ENCODE measurements at regions not wholly inside any gene's neighbourhood (a gene's known extent, or its start where the extent isn't known, plus 50 kb on each side); places are given as distances from the start of the nearest gene placed in this dataset.
"Not testable (repeated sequence)": the region's sequence is repeated elsewhere in the genome, so short reads cannot be mapped to it uniquely, and the experiment has no call there.

GRCh38 chr20:24418731-24419130 lies 50.7 kb upstream of the SYNDIG1 start:
- intact Hi-C loops (cut with DNase I), result no loop called here
- H3K9me3 ChIP-seq, result peaks cover 0 to 22% (median 14%) of the 10 kb centered on the region in 4 donors
- WGBS, result 24% methylated on average over 2 of the region's 2 CpGs
- no peak overlapping the region for H3K27ac ChIP-seq (replicated peaks in 1 of 4)
- no peak for DNase-seq (ENCODE audit: extremely low spot score)
- H3K27me3 ChIP-seq, result peaks cover 0 to 10% (median 0%) of the 10 kb centered on the region in 4 donors
- TF ChIP-seq POLR2A (IDR thresholded peaks at IDR 0.05; ENCODE audit: low read depth) (no peak), POLR2AphosphoS5 (IDR thresholded peaks at IDR 0.05) (no peak)
- no peaks in the 10 kb centered on the region for H3K4me1 ChIP-seq
- H3K36me3 ChIP-seq, result no peaks in the 10 kb centered on the region
- no peak overlapping the region for H3K4me3 ChIP-seq

- TF ChIP-seq EP300 (IDR thresholded peaks at IDR 0.05), result no peak
- no peak for TF ChIP-seq POLR2AphosphoS5 (IDR thresholded peaks at IDR 0.05)
- TF ChIP-seq, protein P1, sequence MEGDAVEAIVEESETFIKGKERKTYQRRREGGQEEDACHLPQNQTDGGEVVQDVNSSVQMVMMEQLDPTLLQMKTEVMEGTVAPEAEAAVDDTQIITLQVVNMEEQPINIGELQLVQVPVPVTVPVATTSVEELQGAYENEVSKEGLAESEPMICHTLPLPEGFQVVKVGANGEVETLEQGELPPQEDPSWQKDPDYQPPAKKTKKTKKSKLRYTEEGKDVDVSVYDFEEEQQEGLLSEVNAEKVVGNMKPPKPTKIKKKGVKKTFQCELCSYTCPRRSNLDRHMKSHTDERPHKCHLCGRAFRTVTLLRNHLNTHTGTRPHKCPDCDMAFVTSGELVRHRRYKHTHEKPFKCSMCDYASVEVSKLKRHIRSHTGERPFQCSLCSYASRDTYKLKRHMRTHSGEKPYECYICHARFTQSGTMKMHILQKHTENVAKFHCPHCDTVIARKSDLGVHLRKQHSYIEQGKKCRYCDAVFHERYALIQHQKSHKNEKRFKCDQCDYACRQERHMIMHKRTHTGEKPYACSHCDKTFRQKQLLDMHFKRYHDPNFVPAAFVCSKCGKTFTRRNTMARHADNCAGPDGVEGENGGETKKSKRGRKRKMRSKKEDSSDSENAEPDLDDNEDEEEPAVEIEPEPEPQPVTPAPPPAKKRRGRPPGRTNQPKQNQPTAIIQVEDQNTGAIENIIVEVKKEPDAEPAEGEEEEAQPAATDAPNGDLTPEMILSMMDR (IDR thresholded peaks at IDR 0.05), result no peak
- no peak for TF ChIP-seq POLR2A (IDR thresholded peaks at IDR 0.05; ENCODE audit: low read depth)
- H3K27me3 ChIP-seq, result peaks cover 0 to 5% (median 0%) of the 10 kb centered on the region in 4 donors
- H3K4me1 ChIP-seq, result no peaks in the 10 kb centered on the region
- no peaks in the 10 kb centered on the region for H3K36me3 ChIP-seq
- no peak overlapping the region for H3K27ac ChIP-seq (replicated peaks in 1 of 4)
- H3K4me3 ChIP-seq, result no peak overlapping the region
- intact Hi-C loops (cut with DNase I), result no loop called here
- 83% methylated on average over 8 of the region's 11 CpGs for WGBS
- peaks cover 0 to 22% (median 14%) of the 10 kb centered on the region in 4 donors for H3K9me3 ChIP-seq
- DNase-seq (ENCODE audit: extremely low spot score), result peak; percentile 53
Measured at GRCh38 chr20:24417485-24417884, 51.9 kb upstream of the SYNDIG1 start.

DNA sequence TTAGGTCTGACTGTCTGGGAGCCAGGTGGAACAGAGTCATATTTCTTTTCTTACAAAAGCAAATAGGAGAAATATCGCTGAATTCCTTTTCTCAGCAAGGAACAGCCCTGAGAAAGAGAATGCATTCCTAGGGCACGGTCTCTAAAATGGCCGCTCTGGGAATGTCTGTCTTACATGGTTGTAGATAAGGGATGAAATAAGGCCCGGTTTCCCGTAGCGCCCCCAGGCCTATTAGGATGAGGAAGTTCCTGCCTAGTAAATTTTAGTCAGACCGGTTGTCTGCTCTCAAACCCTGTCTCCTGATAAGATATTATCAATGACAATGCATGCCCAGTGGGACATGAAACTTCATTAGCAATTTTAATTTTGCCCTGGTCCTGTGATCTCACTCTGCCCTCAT lies 54.0 kb upstream of the SYNDIG1 start:
- peak; percentile 53 for DNase-seq (ENCODE audit: extremely low spot score)
- H3K27me3 ChIP-seq; H3K27ac ChIP-seq (replicated peaks in 1 of 4); H3K4me3 ChIP-seq; H3K4me1 ChIP-seq; intact Hi-C loops (cut with DNase I); H3K36me3 ChIP-seq: not testable (repeated sequence)
- H3K9me3 ChIP-seq, result peaks cover 0 to 22% (median 14%) of the 10 kb centered on the region in 4 donors
- WGBS, result 82% methylated on average over 7 of the region's 7 CpGs

GRCh38 chr20:24411834-24412216 lies 57.6 kb upstream of the SYNDIG1 start:
- TF ChIP-seq EP300 (IDR thresholded peaks at IDR 0.05) (no peak), POLR2AphosphoS5 (IDR thresholded peaks at IDR 0.05) (no peak), POLR2A (IDR thresholded peaks at IDR 0.05; ENCODE audit: low read depth) (no peak)
- TF ChIP-seq, protein P1 (IDR thresholded peaks at IDR 0.05), result no peak
- Histone ChIP-seq H3K4me1 (no peaks in the 10 kb centered on the region), H3K27ac (replicated peaks in 1 of 4) (no peak overlapping the region), H3K36me3 (no peaks in the 10 kb centered on the region), H3K4me3 (no peak overlapping the region), H3K9me3 (peaks cover 0 to 22% (median 14%) of the 10 kb centered on the region in 4 donors), H3K27me3 (peaks cover 0 to 5% (median 0%) of the 10 kb centered on the region in 4 donors)
- intact Hi-C loops (cut with DNase I), result no loop called here
- 84% methylated on average over 6 of the region's 6 CpGs for WGBS
- DNase-seq (ENCODE audit: extremely low spot score), result peak; percentile 55

DNA sequence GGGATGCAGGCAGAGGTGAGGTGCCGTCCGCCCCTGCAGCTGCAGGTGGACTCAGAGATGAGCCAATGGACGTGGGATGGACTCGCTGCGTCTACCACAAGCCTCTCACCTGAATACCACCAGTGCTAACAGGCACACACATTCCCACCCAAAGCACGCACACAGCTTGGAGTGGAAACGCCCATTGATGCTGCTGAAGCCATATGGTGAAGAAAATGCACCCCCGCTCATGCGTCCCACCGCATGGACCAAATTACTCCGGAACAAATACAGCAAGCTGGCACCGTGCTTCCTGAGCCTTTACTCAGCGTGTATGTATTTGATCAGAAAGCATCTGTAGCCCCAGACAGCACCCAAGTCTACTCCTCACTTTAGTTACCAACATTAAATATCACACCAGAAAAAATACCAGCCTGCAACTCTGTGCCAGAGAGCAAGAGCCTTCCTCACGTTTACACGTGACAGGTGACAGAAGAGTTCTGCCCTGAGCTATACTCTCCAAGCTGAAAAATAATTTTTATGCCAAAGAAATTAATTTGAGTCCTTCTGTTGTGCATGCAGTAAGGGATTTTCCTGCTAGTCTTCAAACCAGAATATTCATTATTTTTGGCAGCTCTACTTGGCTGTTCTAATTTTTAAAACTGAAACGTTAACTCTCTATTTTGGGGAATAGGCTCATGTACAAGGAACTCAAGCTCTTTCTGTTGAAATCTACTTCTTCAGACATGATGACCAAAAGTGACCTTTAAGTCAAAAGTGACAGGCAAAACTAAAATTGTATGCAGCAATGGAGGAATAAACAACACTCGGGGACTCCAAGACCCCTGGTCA lies 58.2 kb upstream of the SYNDIG1 start:
- peaks cover 0 to 5% (median 0%) of the 10 kb centered on the region in 4 donors for H3K27me3 ChIP-seq
- H3K27ac ChIP-seq (replicated peaks in 1 of 4), result no peak overlapping the region
- no peaks in the 10 kb centered on the region for H3K36me3 ChIP-seq
- H3K9me3 ChIP-seq, result peaks cover 0 to 19% (median 12%) of the 10 kb centered on the region in 4 donors
- peak; percentile 81 for DNase-seq (ENCODE audit: extremely low spot score)
- no peak overlapping the region for H3K4me3 ChIP-seq
- intact Hi-C loops (cut with DNase I), result no loop called here
- TF ChIP-seq EP300 (IDR thresholded peaks at IDR 0.05) (no peak), POLR2A (IDR thresholded peaks at IDR 0.05; ENCODE audit: low read depth) (no peak), POLR2AphosphoS5 (IDR thresholded peaks at IDR 0.05) (no peak)
- TF ChIP-seq, protein P1 (IDR thresholded peaks at IDR 0.05), result no peak
- no peaks in the 10 kb centered on the region for H3K4me1 ChIP-seq
- WGBS, result 74% methylated on average over 17 of the region's 17 CpGs
